WI38 (cell line): ENCODE measurements at regions not wholly inside any gene's neighbourhood (a gene's known extent, or its start where the extent isn't known, plus 50 kb on each side); places are given as distances from the start of the nearest gene placed in this dataset.

Experiments
- H3K4me3 ChIP-seq: 2 replicates; pipeline ENCODE4 v1.5.1; 2011; ENCODE audit warnings: low read depth, mild to moderate bottlenecking, control low read depth, low read length
- TF ChIP-seq, protein P1 (sequence below): IDR thresholded peaks from 2 replicates; pipeline ENCODE4 v1.5.1; 2012; ENCODE audit warnings: low read depth, mild to moderate bottlenecking, control low read depth, low read length

DNA sequence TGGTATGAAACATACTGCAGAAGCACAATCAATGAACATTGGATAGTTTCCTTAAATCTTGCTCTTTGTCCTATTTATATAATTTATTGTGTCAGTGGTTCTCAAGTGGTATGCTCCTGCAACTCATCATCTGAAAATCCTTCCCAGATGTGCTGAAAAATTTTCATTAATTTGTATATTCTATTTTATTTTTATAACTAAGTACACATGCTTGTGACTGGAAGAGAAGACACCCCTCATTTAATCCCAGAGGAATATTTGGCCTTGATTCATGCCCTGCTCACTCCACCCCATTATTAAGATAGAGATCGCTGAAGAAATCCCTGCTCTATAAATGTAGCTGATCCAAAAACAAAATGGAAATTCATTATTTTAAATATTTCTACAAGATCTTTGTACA is 870.5 kb upstream of the CXADR start:
- TF ChIP-seq, protein P1, sequence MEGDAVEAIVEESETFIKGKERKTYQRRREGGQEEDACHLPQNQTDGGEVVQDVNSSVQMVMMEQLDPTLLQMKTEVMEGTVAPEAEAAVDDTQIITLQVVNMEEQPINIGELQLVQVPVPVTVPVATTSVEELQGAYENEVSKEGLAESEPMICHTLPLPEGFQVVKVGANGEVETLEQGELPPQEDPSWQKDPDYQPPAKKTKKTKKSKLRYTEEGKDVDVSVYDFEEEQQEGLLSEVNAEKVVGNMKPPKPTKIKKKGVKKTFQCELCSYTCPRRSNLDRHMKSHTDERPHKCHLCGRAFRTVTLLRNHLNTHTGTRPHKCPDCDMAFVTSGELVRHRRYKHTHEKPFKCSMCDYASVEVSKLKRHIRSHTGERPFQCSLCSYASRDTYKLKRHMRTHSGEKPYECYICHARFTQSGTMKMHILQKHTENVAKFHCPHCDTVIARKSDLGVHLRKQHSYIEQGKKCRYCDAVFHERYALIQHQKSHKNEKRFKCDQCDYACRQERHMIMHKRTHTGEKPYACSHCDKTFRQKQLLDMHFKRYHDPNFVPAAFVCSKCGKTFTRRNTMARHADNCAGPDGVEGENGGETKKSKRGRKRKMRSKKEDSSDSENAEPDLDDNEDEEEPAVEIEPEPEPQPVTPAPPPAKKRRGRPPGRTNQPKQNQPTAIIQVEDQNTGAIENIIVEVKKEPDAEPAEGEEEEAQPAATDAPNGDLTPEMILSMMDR = no peak
- H3K4me3 ChIP-seq = no peak overlapping the region

DNA sequence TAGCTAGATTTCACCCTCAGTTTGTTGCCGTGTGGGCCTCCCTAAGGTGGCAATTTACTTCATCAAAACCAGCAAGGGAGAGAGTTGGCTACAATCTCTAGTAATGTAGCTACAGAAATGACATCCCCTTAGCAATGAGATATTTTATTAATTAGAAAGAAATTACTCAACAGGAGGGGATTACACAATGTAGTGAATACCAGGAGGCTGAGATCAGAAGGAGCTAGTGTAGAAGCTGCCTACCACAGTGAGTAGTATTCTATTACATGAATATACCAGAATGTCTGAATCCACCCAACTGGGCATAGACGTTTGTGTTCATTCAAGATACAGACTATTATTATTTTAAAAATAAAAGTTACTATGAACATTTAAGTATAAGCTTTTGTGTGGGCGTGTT is 868.2 kb upstream of the CXADR start:
- no peak overlapping the region for H3K4me3 ChIP-seq
- TF ChIP-seq, protein P1 = no peak

GRCh38 chr21:16650714-16651366 is 862.0 kb upstream of the CXADR start:
- TF ChIP-seq, protein P1 = no peak

GRCh38 chr21:16651956-16652355 is 860.9 kb upstream of the CXADR start:
- TF ChIP-seq, protein P1 = no peak
- H3K4me3 ChIP-seq = no peak overlapping the region

More at GRCh38 chr21:16650714-16651366, 862.0 kb upstream of the CXADR start:
- H3K4me3 ChIP-seq = no peak overlapping the region

GRCh38 chr21:16663436-16663835 is 849.4 kb upstream of the CXADR start:
- TF ChIP-seq, protein P1 = no peak
- H3K4me3 ChIP-seq = no peak overlapping the region

DNA sequence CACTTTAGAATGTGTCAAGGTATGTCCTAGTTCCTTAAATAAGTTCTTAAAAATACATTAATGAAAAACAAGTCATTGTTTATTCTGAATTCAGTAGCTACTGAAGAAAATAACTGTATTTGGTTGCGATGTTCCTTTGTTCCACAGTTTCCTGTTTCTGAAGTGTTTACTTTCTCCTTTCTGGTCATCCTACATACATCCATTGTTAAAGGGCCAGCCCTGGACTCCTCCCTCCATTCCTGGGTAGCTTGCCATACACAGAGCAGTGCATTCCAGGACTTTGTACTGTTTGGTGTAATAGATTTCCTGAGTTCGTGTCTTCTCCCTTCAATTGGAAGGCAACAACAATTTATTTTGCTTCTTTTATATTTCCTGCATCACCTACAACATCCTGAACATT is 845.4 kb upstream of the CXADR start:
- TF ChIP-seq, protein P1 = no peak

DNA sequence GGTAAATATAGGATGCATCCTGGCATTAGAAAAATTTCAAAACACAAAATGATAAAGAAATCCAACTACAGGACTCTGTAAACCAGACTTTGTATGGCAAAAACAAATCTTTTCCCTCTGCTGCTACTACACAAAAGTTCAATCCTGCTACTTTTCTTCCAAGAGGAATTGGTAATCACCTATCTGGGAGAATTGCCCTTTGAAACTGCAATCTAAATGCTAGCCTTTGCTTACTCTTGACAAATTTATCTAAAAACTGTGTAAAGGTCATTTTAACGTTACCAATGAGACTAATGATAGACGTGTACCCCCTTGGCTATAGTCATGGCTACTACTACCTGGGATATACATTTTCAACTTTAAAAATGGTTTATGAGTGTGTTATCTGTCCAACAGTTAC is 837.9 kb upstream of the CXADR start:
- H3K4me3 ChIP-seq = no peak overlapping the region
- TF ChIP-seq, protein P1 = no peak

More for the DNA sequence above, 845.4 kb upstream of the CXADR start:
- no peak overlapping the region for H3K4me3 ChIP-seq
